Cardiac muscle cell (in vitro differentiated cells and primary cell): ENCODE measurements at regions not wholly inside any gene's neighbourhood (a gene's known extent, or its start where the extent isn't known, plus 50 kb on each side); places are given as distances from the start of the nearest gene placed in this dataset.

Experiments
- DNase-seq, 2 donors: peaks; one replicate each; pipeline versions ENCODE4 v3.0.0 to v3.0.0-alpha.2; 2010 to 2017; ENCODE audit warnings: low read depth in 1 of 2, low spot score in 1 of 2
- H3K27ac ChIP-seq: fragments of 200-600 bp; sonication (generic); 2 replicates; pipeline ENCODE4 v1.5.1; 2016
- H3K27me3 ChIP-seq: fragments of 200-600 bp; sonication (generic); 2 replicates; pipeline ENCODE4 v1.6.0; 2016; ENCODE audit warnings: control low read depth
- H3K36me3 ChIP-seq: fragments of 200-600 bp; sonication (generic); 2 replicates; pipeline ENCODE4 v1.5.1; 2016; ENCODE audit warnings: control low read depth
- H3K4me1 ChIP-seq: fragments of 200-600 bp; sonication (generic); 2 replicates; pipeline ENCODE4 v1.8.1; 2017; ENCODE audit warnings: low read depth, mild to moderate bottlenecking, mixed run types
- H3K4me3 ChIP-seq: fragments of 200-600 bp; sonication (generic); 2 replicates; pipeline ENCODE4 v1.5.1; 2016; ENCODE audit warnings: mild to moderate bottlenecking
- H3K9me3 ChIP-seq: fragments of 200-600 bp; sonication (generic); 2 replicates; pipeline ENCODE4 v1.5.1; 2017; ENCODE audit warnings: low read depth, mild to moderate bottlenecking, control low read depth
- CTCF ChIP-seq: IDR thresholded peaks from 2 replicates; pipeline ENCODE4 v1.5.1; 2012; ENCODE audit warnings: low read depth, mild to moderate bottlenecking, low read length

GRCh38 chr1:5505944-5506343 lies 486.3 kb downstream of the NPHP4 start:
- Histone ChIP-seq H3K9me3 (no peaks in the 10 kb centered on the region), H3K27ac (no peak overlapping the region), H3K4me1 (no peaks in the 10 kb centered on the region), H3K36me3 (no peaks in the 10 kb centered on the region), H3K4me3 (no peak overlapping the region), H3K27me3 (peaks cover 10% of the 10 kb centered on the region)
- TF ChIP-seq CTCF: no peak
- DNase-seq: no peak

GRCh38 chr1:5504364-5504740 lies 487.9 kb downstream of the NPHP4 start:
- H3K27ac ChIP-seq: no peak overlapping the region
- DNase-seq: no peak
- no peak overlapping the region for H3K4me3 ChIP-seq
- no peaks in the 10 kb centered on the region for H3K9me3 ChIP-seq
- H3K36me3 ChIP-seq: no peaks in the 10 kb centered on the region
- no peaks in the 10 kb centered on the region for H3K27me3 ChIP-seq
- no peaks in the 10 kb centered on the region for H3K4me1 ChIP-seq
- no peak for TF ChIP-seq CTCF

- DNase-seq: no peak
- Histone ChIP-seq H3K27ac (no peak overlapping the region), H3K4me1 (no peaks in the 10 kb centered on the region), H3K4me3 (no peak overlapping the region), H3K36me3 (no peaks in the 10 kb centered on the region), H3K9me3 (no peaks in the 10 kb centered on the region), H3K27me3 (no peaks in the 10 kb centered on the region)
- TF ChIP-seq CTCF: no peak
These were observed 488.5 kb downstream of the NPHP4 start for GRCh38 chr1:5503556-5504363.

GRCh38 chr1:5502311-5503194 lies 489.7 kb downstream of the NPHP4 start:
- DNase-seq: no peak
- Histone ChIP-seq H3K4me3 (no peak overlapping the region), H3K27ac (no peak overlapping the region), H3K9me3 (no peaks in the 10 kb centered on the region), H3K27me3 (no peaks in the 10 kb centered on the region), H3K36me3 (no peaks in the 10 kb centered on the region), H3K4me1 (no peaks in the 10 kb centered on the region)
- no peak for TF ChIP-seq CTCF

- H3K27me3 ChIP-seq: no peaks in the 10 kb centered on the region
- H3K36me3 ChIP-seq: no peaks in the 10 kb centered on the region
- no peaks in the 10 kb centered on the region for H3K9me3 ChIP-seq
- H3K4me1 ChIP-seq: no peaks in the 10 kb centered on the region
- DNase-seq: no peak
- H3K27ac ChIP-seq: no peak overlapping the region
- H3K4me3 ChIP-seq: no peak overlapping the region
- no peak for TF ChIP-seq CTCF
These were observed 490.9 kb downstream of the NPHP4 start for GRCh38 chr1:5501206-5501930.
